ENCODE measurements at regions not wholly inside any gene's neighbourhood (a gene's known extent, or its start where the extent isn't known, plus 50 kb on each side); places are given as distances from the start of the nearest gene placed in this dataset.

GRCh38 chr12:4223273-4223845 is 50.2 kb upstream of the CCND2 start:
- FAIRE-seq, result no peak

- no peak for FAIRE-seq
Measured at GRCh38 chr12:4221258-4221620, 52.3 kb upstream of the CCND2 start.

GRCh38 chr12:4220536-4221257 is 52.9 kb upstream of the CCND2 start:
- no peak for FAIRE-seq

- no peak for FAIRE-seq
Measured at GRCh38 chr12:4217091-4217490, 56.5 kb upstream of the CCND2 start.

GRCh38 chr12:4216187-4216927 is 57.2 kb upstream of the CCND2 start:
- no peak for FAIRE-seq

- FAIRE-seq, result no peak
Measured at GRCh38 chr12:4215229-4216186, 58.1 kb upstream of the CCND2 start.

GRCh38 chr12:4214877-4215228 is 58.7 kb upstream of the CCND2 start:
- no peak for FAIRE-seq

GRCh38 chr12:4213471-4213870 is 60.1 kb upstream of the CCND2 start:
- no peak for FAIRE-seq

GRCh38 chr12:4212845-4213244 is 60.7 kb upstream of the CCND2 start:
- no peak for FAIRE-seq

- no peak for FAIRE-seq
Measured at GRCh38 chr12:4211372-4211771, 62.2 kb upstream of the CCND2 start.

GRCh38 chr12:4210183-4210582 is 63.4 kb upstream of the CCND2 start:
- no peak for FAIRE-seq

- no peak for FAIRE-seq
Measured at GRCh38 chr12:4206470-4206869, 67.1 kb upstream of the CCND2 start.

GRCh38 chr12:4203772-4204376 is 69.7 kb upstream of the CCND2 start:
- FAIRE-seq, result no peak

GRCh38 chr12:4202918-4203317 is 70.6 kb upstream of the CCND2 start:
- no peak for FAIRE-seq

- FAIRE-seq, result no peak
Measured at GRCh38 chr12:4202487-4202886, 71.1 kb upstream of the CCND2 start.

- FAIRE-seq, result no peak
Measured at GRCh38 chr12:4201333-4202100, 72.0 kb upstream of the CCND2 start.

GRCh38 chr12:4197922-4198763 is 75.4 kb upstream of the CCND2 start:
- FAIRE-seq, result no peak

GRCh38 chr12:4196805-4197420 is 76.6 kb upstream of the CCND2 start:
- no peak for FAIRE-seq

- FAIRE-seq, result no peak
Measured at GRCh38 chr12:4194668-4195067, 78.9 kb upstream of the CCND2 start.

GRCh38 chr12:4193821-4194220 is 79.7 kb upstream of the CCND2 start:
- no peak for FAIRE-seq

- FAIRE-seq, result no peak
Measured at GRCh38 chr12:4191642-4192041, 81.9 kb upstream of the CCND2 start.

Measured in TTC549 (cell line).